NCI-H1694 treated with DMSO at 0.1 percent for 48 hours (cell line): ENCODE measurements at regions not wholly inside any gene's neighbourhood (a gene's known extent, or its start where the extent isn't known, plus 50 kb on each side); places are given as distances from the start of the nearest gene placed in this dataset.
"Not testable (repeated sequence)": the region's sequence is repeated elsewhere in the genome, so short reads cannot be mapped to it uniquely, and the experiment has no call there.

Source experiments
- DNase-seq: peaks from one replicate; lab custom pipeline; 2025; lab: John Stamatoyannopoulos, UW

DNA sequence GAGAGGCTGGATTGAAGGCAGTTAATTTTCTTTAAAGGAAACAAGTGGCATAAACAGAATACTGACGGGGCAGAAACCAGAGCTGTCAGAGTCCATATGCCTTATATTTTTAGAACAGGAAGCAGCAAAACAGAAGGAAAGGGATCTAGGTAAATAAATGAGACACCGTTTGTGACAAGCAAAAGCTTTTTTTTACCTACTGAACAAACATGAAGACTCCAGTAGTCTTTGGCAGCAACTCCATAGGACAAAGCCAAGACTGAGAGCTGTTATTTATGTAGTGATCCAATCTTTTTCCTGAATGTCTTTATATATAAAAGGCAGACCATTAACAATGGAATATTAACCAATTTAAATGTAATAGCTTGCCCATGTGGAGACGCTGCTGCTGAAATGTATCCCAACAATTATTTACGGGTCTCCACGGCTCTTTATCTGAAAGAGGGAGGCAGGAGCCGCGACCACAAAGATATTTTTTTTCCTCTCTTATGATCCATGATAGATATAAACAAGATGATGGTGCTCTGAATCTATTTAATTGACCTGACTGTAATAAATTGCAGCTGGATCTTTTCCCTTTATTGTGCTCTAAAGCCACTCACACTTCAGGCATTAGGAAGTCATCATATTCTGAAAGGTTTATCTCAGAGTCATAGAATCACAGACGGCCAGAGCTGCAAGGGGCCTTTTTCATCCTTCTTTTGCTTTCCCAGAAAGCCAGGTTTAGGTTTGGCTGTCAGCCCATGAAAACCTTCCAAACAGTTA is 687.8 kb downstream of the EFNB2 start:
- DNase-seq = peak; percentile 95

DNA sequence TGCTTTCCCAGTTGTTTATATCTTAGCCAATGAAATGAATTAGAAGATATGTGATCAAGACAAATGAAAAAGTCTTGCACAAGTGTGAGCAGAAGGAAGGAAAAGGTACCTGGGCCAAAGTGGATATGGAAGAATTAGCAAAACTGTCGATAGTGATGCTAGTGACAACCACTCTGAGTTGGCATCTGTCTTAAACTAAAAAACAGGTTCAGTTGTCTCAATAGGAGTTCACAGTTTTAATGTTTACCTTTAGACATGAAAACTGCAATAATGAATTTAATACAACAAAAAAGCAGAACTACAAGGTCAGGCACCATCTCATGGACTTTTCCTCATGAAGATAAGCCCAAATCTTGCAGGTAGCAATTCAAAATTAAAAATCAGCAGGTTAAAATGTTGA is 688.5 kb downstream of the EFNB2 start:
- no peak for DNase-seq

DNA sequence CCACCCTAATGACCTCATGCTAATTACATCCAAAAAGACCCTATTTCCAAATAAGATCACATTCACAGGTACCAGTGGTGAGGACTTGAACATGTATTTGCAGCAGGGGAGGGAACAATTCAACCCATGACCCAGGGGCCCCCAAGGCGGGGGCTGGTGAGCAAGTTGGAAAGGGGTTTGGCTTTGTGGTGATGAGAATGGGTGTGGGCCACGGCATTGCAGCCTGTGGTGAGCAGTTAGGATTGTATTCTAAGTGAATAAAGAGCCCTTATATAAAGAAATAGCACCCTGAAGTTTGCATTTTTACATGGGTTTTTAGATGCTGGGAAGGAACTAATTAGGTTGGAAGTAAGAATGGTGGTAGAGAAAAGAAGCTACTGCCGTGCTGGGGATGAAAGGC is 694.2 kb downstream of the EFNB2 start:
- no peak for DNase-seq

DNA sequence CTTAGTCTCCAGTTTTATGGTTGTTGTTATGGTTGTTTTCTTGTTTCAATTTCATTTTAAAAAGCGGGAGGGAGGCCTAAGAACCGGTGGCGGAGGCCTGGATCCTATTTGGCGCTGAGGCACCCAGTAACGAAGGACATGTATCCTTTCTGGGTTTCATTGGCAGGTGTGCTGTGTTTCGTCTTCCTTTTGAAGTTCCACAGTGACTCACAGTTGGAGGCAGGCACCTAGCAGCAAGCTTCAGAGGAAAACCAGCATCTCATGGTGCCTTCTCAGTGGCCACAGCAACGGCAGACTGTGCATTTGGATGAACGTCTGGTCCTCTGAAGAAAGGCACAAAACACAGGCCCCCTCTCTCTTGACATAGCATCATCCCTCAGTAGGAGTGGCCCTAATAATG is 697.2 kb downstream of the EFNB2 start:
- DNase-seq = no peak

DNA sequence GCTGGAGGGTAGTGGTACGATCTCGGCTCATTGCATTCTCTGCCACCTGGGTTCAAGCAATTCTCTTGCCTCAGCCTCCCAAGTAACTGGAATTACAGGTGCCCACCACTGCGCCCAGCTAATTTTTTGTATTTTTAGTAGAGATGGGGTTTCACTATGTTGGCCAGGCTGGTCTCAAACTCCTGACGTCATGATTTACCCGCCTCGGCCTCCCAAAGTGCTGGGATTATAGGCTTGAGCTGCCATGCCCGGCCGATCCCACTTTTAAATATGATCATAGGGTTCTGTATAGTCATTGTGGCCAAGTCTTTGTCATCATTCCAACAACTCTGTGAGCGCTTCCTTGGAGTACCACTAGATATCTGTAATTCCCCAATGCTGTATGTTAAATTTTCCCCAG is 698.2 kb downstream of the EFNB2 start:
- DNase-seq = not testable (repeated sequence)

DNA sequence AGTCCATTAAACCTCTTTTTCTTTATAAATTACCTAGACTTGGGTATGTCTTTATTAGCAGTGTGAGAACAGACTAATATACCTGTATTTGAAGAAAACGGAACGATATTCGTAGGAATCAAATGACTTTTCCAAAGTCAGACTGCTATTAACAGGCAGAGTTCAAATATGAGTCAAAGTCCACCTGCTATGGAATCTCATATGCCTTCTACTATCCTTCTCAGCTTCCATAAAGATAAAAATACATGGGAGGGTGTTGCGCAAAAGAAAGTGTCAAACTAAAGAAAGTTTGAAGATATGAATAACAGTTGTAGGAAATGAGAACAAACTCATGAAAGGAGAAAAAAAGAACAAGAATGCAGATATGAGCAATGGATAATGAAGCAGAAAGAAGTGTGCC is 704.6 kb downstream of the EFNB2 start:
- DNase-seq = no peak

DNA sequence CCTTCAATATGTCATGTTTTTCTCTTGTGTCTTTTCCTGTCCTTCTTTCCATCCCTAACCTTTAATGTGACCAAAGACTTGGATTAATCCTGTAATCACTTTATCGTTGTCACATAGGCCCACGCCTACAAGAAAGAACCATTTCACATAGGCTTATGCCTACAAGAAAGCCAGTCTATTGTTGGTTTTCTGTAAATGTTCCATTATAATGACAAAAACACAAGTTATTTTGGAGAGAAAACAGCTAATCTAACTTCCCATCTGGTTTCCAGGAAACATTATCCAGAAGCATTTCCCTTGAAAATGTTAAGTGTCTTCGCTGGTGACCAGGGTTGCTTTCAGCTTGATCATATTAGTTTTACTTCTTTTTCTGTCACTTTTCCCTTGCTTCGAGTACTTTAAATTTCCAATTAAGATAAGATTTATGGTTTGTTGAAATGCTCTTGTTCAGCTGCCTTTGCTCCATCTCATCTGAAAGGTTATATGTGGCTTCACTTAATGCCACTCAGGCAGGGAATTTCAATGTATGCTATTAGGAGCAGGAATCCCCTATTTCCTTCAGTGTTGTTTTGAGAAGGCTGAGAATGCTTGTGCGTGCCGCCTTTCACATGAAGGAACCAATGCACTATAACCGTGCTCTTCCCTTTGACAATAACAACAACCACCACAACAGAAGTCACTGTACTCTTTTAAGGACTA is 708.2 kb downstream of the EFNB2 start:
- no peak for DNase-seq

DNA sequence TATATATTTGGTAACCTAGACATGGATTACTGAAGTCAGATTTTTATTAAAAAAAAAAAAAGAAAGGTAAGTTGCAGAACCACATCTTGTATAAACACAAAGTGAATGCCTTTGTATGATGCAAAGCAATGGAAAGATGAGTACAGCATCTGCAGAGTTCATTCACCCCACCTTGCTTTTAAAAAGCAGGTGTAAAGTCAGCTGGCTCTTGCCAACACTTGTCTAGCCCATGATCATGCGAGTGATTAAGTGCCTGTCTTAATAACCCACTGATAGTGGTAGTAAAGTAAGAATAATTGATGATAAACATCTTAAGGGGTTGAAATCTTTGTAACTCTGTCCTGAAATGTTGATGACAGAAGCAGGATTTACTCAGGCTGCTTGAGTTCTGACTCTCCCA is 710.4 kb downstream of the EFNB2 start:
- no peak for DNase-seq

DNA sequence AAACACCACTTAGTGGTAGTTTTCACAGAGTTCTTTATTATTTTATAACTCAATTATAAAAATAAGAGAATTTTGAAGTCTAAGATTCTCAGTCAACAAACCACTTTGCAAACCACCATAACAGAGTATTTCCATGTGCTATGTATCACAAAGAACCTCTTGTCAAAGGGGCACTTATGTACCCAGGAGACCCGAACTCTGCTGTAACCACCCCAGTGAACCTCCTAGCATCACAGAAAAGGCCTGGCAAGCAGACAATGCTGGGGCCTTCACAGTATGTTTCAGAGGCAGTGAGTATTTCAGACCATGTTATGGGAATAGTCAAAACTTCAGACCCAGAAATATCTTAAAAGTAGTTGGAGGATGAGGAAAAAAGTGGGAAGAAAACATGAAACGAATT is 714.1 kb downstream of the EFNB2 start:
- DNase-seq = no peak

DNA sequence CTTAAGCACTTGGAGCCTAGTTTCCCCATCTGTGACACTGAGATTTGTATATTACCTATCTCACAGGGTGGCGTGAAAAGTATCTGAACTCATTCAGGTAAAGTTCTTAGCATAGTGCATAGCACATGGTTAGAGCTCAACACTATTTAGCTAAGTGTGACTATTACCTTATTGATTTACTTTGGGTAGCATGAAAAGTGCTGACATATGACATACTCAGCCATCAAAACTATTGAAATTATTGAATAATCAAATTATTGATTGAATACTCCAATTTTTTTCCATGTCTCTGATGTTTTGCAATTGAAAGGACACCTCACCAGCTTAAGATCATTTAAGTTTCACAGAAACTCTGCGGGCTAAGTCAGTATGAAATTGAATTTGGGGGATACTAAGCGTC is 715.0 kb downstream of the EFNB2 start:
- DNase-seq = no peak

DNA sequence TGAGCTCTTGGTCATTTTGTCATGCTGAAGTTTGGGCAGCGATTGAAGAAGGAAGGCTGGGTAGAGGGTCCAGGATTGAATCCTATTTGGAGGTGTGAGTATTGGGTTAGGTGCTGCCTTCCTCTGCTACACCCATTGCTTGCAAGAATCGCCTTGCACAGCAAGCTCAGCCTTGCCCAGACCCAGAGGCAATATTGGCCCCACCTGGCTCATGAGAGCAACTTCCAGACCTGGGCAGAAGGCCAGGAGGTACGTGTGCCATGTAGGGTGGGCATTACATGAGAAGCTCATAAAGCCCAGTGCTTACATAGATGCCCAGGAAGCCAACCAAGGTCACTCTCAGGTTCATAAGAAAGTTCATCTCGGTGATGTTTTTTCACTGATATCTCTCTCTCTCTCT is 718.0 kb downstream of the EFNB2 start:
- DNase-seq = no peak

DNA sequence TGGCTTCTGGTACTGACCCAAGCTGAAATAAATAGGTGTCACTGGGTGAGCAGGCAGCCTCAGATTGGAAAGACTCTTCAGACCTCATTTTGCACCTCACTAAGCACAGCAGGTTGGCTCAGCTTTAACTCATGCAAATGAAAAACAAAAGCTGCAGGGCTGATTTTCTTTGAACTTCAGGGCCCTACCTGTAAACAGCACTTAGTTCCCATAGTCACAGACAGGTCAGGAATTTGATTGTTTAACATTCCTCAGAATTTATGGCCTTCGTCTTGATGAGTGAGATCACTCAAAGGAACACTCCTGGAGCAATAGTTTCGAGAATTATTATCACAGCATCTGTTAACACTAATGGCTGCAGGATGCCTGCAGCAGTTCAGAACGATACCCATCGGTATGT is 718.5 kb downstream of the EFNB2 start:
- no peak for DNase-seq

DNA sequence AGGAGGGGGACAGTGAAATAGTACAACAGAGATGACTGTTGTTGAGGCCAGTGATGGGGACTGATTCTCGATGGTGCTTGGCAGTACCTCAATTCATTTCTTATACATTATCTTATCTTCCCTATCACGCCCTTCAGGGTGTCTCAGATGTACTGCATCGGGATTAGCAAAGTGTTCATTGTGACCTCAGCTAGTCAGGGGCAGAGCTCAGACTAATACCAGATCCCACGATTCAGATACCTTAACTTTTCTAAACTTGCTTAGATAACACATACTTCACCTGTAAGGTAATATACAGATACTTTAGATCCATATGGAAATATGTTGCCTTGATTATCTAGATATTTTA is 720.6 kb downstream of the EFNB2 start:
- DNase-seq = no peak

DNA sequence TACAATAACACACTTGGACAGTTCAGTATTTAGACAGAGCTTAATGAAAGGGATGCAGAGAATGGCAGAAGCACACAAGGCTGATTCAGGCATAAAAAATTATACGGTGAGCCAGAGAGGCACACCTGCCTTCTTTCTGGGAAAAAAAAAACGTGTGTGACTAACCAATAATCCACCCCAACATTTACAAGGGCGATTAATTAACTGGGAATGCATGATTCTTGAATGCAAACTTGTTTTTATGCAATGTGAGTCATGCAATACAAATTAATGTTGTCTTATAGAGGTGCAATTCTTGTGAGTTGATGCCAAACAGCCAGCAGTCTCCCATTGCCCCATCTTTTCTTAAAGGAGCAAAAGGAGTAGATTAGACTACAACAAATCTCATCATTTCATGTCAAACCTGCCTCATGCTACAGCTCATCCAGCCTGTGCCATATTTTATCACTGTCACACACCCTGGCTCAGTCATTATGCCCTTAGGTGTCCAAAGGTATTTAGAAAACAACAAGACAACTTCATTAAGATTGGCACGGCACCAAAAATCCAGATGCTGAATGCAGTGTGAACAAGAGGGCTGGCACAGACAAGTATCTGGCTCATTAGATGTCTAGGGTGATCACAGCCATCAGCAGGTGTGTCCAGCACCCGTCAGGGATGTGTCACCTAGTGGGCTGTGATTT is 721.1 kb downstream of the EFNB2 start:
- peak; percentile 23 for DNase-seq

DNA sequence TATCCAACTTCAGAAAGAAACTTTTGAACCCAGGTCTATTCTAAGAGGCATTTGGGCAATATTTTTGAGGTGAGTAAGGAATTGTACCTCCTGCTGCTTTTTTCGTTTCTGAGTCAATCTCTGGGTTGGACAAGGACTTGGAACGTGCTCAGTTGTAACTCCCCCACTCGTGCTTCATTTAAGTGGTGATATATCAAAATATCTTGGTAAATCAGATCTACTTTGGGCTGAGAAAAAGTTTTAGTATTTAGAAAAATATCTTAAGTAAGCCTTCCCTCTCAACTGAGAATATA is 728.9 kb downstream of the EFNB2 start:
- DNase-seq = no peak

DNA sequence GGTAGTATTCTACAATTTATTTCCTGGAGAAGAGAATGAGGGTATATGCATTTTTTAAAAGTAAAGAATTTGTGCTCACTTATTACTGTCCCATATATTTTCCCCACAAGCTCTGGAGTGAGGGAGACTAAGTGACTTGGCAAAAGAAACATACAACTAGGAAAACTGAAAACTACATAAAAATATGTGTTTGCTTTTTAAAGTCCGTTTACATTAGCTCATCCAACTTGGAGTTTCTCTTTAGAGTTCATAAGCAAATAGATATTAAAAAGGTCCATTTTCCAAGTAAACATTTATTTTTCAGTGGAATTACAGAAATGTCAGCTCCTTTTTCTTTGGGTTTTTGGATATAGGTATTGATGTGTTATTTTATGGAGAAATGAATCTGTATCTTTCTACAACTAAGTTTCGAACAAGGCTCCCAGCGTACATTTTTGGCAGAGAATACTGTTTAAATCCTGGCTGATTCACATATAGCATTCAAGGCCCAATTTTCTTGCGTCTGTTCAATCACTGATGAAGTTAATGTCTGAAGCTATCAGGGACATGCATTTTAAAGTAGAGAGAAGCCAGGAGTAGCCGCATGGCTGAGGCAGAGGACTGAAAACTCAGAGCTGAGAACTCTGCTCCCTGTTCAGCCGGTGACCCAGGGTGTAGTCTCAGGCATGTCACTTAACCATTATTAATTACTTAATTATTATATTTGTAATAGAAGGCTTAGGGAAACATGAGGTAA is 729.4 kb downstream of the EFNB2 start:
- no peak for DNase-seq

DNA sequence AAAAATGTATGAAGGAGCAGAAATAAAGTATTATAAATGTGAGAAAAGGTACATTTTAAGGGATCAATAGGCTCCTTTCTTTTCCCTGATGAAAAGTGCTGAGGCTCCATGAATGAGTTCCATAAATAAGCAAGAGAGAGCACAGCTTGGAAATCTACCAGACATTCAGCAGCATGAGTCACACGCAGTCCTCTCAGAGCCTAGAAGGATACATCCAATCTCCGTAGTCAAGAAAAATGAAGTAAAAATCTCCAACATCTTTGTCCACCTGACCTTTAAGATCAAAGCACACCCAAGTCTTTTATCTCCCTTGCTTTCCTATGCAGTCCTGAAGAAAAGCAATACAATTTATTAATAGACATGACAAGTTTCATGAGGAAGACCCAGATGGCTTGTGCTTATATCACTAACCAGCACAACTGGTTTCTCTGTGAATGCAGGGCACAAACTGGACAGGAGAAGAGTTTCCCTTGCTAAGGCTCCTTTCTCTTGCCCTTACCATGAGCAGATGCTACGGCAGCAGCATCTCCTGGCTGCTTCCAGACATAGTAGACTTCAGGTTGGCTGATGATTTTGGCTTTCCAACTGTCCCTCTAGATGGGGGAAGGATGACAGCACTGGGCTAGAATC is 730.8 kb downstream of the EFNB2 start:
- DNase-seq = no peak

DNA sequence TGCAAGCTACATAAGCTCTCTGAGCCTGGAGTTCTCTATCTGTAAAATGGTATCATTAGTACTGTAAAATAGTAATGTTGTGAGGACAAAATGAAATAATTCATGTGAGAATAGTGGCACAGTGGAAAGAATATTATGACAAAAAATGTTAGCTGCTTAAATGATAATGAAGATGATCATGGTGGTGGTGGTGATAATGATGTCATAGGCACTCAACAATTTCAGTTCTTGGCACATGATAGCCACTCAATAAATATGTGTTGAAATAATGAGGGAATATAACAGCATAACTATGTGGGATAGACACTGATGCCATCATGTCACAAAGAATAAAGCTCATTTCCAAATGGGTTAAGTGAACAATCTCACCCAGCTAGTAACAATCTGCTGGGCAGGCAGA is 736.3 kb downstream of the EFNB2 start:
- no peak for DNase-seq

DNA sequence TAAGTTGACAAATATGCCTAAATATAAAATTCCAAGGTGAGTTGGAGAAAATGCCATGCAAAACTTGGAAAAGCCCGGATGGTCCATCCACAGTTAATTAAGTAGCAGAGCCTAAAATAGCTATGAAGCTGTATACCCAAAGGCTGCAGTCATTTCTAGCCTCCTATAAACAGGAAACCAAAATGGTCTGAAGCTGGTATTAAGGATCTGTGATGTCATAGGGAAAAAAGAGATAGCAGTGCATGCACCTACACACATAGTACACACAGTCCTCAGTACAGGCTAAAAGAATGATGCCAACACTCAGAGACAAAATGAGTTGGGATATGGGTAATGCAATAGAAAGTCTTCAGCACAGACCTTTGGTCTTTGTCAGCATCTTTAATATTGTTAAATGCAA is 736.9 kb downstream of the EFNB2 start:
- peak; percentile 96 for DNase-seq

DNA sequence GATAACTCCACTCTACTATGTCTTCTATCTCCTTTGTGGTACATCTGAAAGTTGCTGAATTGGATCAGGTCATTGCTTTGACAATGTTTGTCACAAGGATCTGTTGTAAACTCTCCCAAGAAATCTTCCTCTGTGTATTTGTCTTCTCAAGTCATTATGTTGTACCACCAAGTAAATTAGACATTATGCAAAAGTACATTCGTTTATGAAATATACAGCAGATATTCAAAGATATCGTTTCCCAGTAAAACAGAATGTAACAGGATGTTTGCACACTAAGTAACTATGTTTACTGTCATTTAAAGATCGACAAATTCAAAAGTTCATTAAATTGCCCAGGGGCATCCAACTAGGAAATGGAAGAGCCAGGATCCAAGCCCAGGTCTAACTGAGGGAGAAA is 739.4 kb downstream of the EFNB2 start:
- DNase-seq = no peak

DNA sequence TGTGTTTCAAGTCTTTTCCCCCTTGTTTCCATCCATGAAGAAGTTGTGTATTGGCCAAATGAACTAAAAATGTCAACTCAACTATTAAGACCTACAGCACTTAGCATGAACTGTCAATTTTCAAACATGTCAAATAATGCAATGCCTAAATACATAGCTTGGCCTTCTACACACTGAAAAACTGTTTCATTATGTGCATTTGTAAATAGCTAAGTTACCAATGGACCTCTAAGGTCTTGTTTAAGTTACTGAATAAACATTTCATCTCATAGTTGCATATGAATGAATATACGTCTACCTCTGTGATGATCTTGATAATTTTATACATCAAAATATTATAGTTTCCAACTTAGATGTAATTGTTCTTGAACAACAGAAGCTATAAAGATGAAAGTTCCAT is 744.5 kb downstream of the EFNB2 start:
- DNase-seq = no peak

DNA sequence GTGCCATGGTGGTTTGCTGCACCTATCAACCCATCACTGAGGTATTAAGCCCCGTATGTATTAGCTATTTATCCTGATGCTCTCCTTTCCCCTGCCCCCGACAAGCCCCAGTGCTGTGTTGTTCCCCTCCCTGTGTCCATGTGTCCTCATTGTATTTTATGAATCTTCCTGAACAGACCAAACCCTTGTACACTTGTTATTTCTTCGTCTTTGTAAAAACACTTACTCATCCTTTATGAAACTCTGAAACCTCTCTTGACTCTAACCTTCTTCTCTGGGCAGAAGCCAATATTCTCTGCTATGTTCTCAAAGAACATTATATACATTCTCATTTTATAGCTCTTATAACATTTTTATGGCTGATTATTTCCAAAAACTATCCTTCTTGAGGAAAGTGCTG is 746.9 kb downstream of the EFNB2 start:
- no peak for DNase-seq

DNA sequence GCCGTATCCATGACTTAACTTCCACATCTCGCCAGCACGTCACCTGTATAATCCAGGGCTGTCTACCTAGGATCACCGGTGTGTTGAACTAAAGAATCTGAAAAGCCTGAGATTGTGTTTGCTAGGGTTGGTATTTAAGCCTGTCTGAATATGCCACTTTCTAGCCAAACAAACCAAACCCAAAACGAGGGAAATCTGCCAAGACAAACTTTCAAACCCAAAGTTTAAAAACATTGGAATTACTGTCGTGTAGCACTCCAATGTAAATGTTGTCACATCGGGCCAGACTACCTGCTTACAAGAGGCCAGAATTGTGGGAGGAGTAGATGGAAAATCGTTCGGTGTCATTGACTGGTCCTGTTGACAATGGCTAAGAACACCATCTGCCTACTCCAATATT is 747.8 kb downstream of the EFNB2 start:
- DNase-seq = no peak
